OCI-LY1 (cell line): ENCODE measurements at regions not wholly inside any gene's neighbourhood (a gene's known extent, or its start where the extent isn't known, plus 50 kb on each side); places are given as distances from the start of the nearest gene placed in this dataset.

Source experiments
- H2AFZ ChIP-seq: fragments of 200-600 bp; sonication (generic), shearing (Covaris generic); 2 replicates; pipeline ENCODE4 v1.6.0; 2014; ENCODE audit warnings: antibody characterized with exemption, mild to moderate bottlenecking, low read length
- H3F3A ChIP-seq: fragments of 200-600 bp; sonication (generic), shearing (Covaris generic); 2 replicates; pipeline ENCODE4 v1.6.0; 2014; ENCODE audit warnings: mild to moderate bottlenecking, antibody characterized with exemption, low read length, moderate library complexity; ENCODE audit not compliant: insufficient read depth
- H3K27ac ChIP-seq: fragments of 200-600 bp; sonication (generic); 2 replicates; pipeline ENCODE4 v1.5.1; 2014; ENCODE audit warnings: low read length, mixed run types, mild to moderate bottlenecking, low read depth; ENCODE audit not compliant: poor library complexity, severe bottlenecking
- H3K27me3 ChIP-seq: fragments of 200-600 bp; sonication (generic); 2 replicates; pipeline ENCODE4 v1.6.0; 2014; ENCODE audit warnings: antibody characterized with exemption, mild to moderate bottlenecking, low read length, moderate library complexity; ENCODE audit not compliant: insufficient read depth
- H3K36me3 ChIP-seq: fragments of 200-600 bp; sonication (generic); 2 replicates; pipeline ENCODE4 v1.6.1; 2014; ENCODE audit warnings: mild to moderate bottlenecking, antibody characterized with exemption, low read length, moderate library complexity, mixed read lengths; ENCODE audit not compliant: insufficient read depth
- H3K4me1 ChIP-seq: fragments of 200-600 bp; sonication (generic); 2 replicates; pipeline ENCODE4 v1.5.1; 2014; ENCODE audit warnings: mild to moderate bottlenecking, low read length, moderate library complexity; ENCODE audit not compliant: insufficient read depth, severe bottlenecking
- H3K4me2 ChIP-seq: fragments of 200-600 bp; sonication (generic), shearing (Covaris generic); 2 replicates; pipeline ENCODE4 v1.6.1; 2014; ENCODE audit warnings: low read length
- H3K4me3 ChIP-seq: fragments of 200-600 bp; sonication (generic); 2 replicates; pipeline ENCODE4 v1.5.1; 2014; ENCODE audit warnings: low read length, low read depth, mild to moderate bottlenecking, mixed read lengths; ENCODE audit not compliant: poor library complexity, severe bottlenecking
- H3K79me2 ChIP-seq: fragments of 200-600 bp; shearing (Covaris generic); 2 replicates; pipeline ENCODE4 v1.6.1; 2016; ENCODE audit warnings: mixed run types, low read length, mixed read lengths; ENCODE audit not compliant: insufficient read depth
- H3K9ac ChIP-seq: fragments of 200-600 bp; sonication (generic), shearing (Covaris generic); 2 replicates; pipeline ENCODE4 v1.6.1; 2014; ENCODE audit warnings: mild to moderate bottlenecking, low read length, mixed read lengths
- H3K9me2 ChIP-seq: fragments of 200-600 bp; sonication (generic), shearing (Covaris generic); 2 replicates; pipeline ENCODE4 v1.6.1; 2014; ENCODE audit warnings: low read depth, mild to moderate bottlenecking, low read length, mixed read lengths
- H3K9me3 ChIP-seq: fragments of 200-600 bp; shearing (Covaris generic); 2 replicates; pipeline ENCODE4 v1.6.1; 2014; ENCODE audit warnings: low read length, mixed read lengths
- H4K20me1 ChIP-seq: fragments of 200-600 bp; sonication (generic), shearing (Covaris generic); 2 replicates; pipeline ENCODE4 v1.6.0; 2016; ENCODE audit warnings: mild to moderate bottlenecking, low read length; ENCODE audit not compliant: insufficient read depth
- EZH2 ChIP-seq: fragments of 200-600 bp; sonication (generic), shearing (Covaris generic); IDR thresholded peaks from 2 replicates; pipeline ENCODE4 v1.8.0; 2017; ENCODE audit warnings: borderline replicate concordance, mixed run types, mild to moderate bottlenecking, antibody characterized with exemption, low read length, moderate library complexity, mixed read lengths
- TF ChIP-seq, protein P1 (sequence below): fragments of 200-600 bp; sonication (generic), shearing (Covaris generic); IDR thresholded peaks from 2 replicates; pipeline ENCODE4 v1.5.1; 2017; ENCODE audit warnings: mild to moderate bottlenecking, antibody characterized with exemption, low read length, moderate library complexity, mixed read lengths

GRCh38 chr15:35722501-35722900 lies 176.5 kb upstream of the DPH6 start:
- no peaks in the 10 kb centered on the region for H3K4me1 ChIP-seq

GRCh38 chr15:35723120-35723847 lies 177.3 kb upstream of the DPH6 start:
- H4K20me1 ChIP-seq: no peaks in the 10 kb centered on the region
- H3F3A ChIP-seq: no peaks in the 10 kb centered on the region
- H3K4me2 ChIP-seq: no peak overlapping the region
- no peaks in the 10 kb centered on the region for H3K27me3 ChIP-seq
- no peaks in the 10 kb centered on the region for H3K9me2 ChIP-seq
- H3K9ac ChIP-seq: no peak overlapping the region
- H2AFZ ChIP-seq: no peak overlapping the region
- no peaks in the 10 kb centered on the region for H3K4me1 ChIP-seq
- no peak overlapping the region for H3K27ac ChIP-seq
- H3K9me3 ChIP-seq: no peaks in the 10 kb centered on the region
- H3K4me3 ChIP-seq: no peak overlapping the region
- H3K79me2 ChIP-seq: no peaks in the 10 kb centered on the region
- TF ChIP-seq, protein P1, sequence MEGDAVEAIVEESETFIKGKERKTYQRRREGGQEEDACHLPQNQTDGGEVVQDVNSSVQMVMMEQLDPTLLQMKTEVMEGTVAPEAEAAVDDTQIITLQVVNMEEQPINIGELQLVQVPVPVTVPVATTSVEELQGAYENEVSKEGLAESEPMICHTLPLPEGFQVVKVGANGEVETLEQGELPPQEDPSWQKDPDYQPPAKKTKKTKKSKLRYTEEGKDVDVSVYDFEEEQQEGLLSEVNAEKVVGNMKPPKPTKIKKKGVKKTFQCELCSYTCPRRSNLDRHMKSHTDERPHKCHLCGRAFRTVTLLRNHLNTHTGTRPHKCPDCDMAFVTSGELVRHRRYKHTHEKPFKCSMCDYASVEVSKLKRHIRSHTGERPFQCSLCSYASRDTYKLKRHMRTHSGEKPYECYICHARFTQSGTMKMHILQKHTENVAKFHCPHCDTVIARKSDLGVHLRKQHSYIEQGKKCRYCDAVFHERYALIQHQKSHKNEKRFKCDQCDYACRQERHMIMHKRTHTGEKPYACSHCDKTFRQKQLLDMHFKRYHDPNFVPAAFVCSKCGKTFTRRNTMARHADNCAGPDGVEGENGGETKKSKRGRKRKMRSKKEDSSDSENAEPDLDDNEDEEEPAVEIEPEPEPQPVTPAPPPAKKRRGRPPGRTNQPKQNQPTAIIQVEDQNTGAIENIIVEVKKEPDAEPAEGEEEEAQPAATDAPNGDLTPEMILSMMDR: no peak
- no peak for TF ChIP-seq EZH2
- H3K36me3 ChIP-seq: no peaks in the 10 kb centered on the region

More at GRCh38 chr15:35722501-35722900, 176.5 kb upstream of the DPH6 start:
- H3K27me3 ChIP-seq: no peaks in the 10 kb centered on the region
- H4K20me1 ChIP-seq: no peaks in the 10 kb centered on the region
- H3K9me3 ChIP-seq: no peaks in the 10 kb centered on the region
- no peak overlapping the region for H2AFZ ChIP-seq
- no peaks in the 10 kb centered on the region for H3F3A ChIP-seq
- no peaks in the 10 kb centered on the region for H3K9me2 ChIP-seq
- no peaks in the 10 kb centered on the region for H3K79me2 ChIP-seq
- H3K4me2 ChIP-seq: no peak overlapping the region
- H3K36me3 ChIP-seq: no peaks in the 10 kb centered on the region
- no peak overlapping the region for H3K4me3 ChIP-seq
- no peak overlapping the region for H3K9ac ChIP-seq
- H3K27ac ChIP-seq: no peak overlapping the region
- TF ChIP-seq, protein P1: no peak

DNA sequence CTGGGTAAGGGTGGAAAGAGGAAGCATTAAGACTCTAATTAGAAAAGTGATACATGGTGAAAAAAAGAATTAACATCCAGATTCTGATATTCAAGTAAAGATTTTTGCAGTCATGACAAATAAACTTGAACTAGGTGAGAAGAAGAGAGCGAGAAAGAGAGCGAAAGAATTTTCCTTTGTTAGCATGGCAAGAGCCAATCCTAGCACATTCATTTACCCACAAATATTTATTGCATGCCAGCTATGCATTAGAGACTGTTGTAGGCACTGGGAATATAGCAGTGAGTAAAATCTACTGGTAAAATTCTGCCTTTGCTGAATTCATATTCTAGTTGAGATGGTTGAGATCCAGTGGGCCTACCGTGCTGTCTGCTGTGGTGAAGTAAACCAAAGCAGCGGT lies 177.9 kb upstream of the DPH6 start:
- Histone ChIP-seq H2AFZ (no peak overlapping the region), H3F3A (no peaks in the 10 kb centered on the region), H3K27ac (no peak overlapping the region), H3K36me3 (no peaks in the 10 kb centered on the region), H3K9me2 (no peaks in the 10 kb centered on the region), H3K27me3 (no peaks in the 10 kb centered on the region), H3K9ac (no peak overlapping the region), H3K4me3 (no peak overlapping the region), H3K9me3 (no peaks in the 10 kb centered on the region), H3K4me2 (no peak overlapping the region), H4K20me1 (no peaks in the 10 kb centered on the region), H3K79me2 (no peaks in the 10 kb centered on the region), H3K4me1 (no peaks in the 10 kb centered on the region)
- TF ChIP-seq, protein P1: no peak
- TF ChIP-seq EZH2: no peak
